ELF-1 (cell line): ENCODE measurements at regions not wholly inside any gene's neighbourhood (a gene's known extent, or its start where the extent isn't known, plus 50 kb on each side); places are given as distances from the start of the nearest gene placed in this dataset.
A peak's percentile ranks its signal among the peaks of the same experiment; 100 is the strongest.

ENCODE experiments used
- DNase-seq: peaks from one replicate; pipeline ENCODE4 v3.0.0-alpha.2; 2016; ENCODE audit warnings: low read depth, low spot score

DNA sequence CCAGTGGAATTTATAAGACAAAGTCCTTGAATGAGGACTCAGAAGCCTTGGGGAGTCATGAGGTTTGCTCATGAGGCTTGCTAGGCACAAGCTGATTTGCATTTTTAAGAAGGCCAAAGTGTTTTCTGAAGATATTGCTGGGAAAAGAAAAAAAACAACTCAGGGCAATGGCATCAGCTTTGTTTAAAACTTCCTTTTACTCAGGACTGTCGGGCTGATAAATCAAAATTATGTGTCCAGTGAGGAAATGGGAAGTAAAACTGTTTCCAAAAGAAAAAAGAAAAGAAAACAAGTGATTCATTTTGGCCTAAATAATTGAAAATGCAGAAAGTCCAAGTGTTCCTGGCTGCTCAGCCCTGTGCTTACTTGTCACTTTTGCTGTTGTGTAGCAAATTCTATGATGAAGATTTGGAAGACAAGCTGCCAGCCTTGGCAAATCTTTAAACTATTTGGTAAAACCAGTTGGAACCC is 282.4 kb downstream of the HLX start:
- DNase-seq: no peak

DNA sequence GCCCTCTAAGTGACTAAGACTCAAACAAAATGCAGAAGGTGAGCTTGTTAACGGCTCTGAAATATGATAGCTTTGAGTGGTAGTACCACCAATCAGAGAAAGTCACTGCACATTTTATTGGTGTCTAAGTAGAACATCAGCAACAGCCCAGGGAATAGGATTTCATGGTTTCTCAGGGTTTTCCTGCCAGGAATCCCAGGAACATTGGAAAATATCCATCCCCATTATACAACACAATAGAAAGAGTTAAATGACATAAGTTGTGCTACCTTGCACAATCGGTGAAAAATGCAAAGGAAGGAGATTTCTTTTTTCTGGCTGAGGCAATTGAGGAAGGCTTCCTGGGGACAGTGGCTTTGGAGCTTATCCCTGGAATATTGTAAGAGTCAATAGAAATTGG is 283.1 kb downstream of the HLX start:
- no peak for DNase-seq

DNA sequence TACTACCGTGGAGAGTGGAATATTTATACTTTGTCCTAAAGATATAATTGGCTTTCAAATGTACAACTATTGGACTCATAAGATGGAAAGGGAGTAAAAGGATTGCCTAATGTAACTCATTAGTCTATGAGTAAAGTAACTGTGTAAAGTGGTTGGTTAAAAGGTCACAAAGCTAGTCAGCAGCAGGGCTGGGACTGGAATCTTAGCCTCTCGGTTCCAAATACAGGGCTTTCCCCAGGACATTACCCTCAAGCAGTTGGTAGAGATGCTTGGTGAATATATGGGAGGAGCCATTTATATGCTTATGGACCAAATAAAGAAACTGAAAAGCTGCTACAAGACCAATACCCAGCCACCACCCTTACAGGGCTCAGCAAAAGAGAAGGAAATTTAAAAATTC is 283.7 kb downstream of the HLX start:
- DNase-seq: no peak

DNA sequence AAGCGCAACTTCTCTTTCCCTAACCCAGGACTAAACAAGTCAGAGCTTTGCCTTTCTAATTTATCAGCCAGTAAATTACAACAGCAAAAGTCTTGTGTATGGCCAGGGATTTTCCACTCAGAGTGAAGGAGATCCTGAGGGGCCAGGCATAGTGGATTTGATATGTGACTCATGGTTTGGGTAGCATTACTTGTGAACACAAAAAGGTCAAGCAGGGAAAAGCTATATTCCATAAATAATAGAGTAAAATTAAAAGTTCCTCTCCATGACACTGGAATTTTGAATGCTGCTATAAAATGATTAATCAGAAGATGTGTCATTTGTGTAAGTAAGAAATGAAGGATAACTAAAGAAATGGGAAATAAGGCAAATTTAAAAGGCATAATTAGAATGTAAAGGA is 284.8 kb downstream of the HLX start:
- DNase-seq: no peak

- no peak for DNase-seq
Measured at GRCh38 chr1:221164951-221165838, 286.0 kb downstream of the HLX start.

- DNase-seq: no peak
Measured at GRCh38 chr1:221165839-221166500, 286.7 kb downstream of the HLX start.

- no peak for DNase-seq
Measured at GRCh38 chr1:221166559-221167318, 287.5 kb downstream of the HLX start.

DNA sequence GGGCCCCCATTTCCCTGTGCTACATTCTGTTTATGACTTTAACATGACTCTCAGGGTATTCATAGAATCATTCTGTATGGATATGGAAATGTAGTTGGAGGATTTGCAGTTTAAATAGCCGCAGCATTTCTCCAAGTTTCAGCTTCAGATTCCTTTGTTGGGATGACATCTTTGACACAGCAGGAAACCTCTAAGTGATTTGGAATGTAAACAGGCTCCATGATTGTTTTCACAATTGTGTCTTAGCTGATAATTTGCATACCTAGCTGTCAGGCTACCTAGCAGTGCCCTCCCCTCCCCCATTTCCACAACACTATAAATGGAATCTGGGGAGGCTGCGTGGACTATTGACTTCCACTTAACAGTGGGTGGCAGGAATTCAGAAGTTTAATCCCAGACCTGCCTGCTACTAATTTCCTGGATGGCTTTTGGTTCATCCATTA is 290.2 kb downstream of the HLX start:
- DNase-seq: peak; percentile 49

DNA sequence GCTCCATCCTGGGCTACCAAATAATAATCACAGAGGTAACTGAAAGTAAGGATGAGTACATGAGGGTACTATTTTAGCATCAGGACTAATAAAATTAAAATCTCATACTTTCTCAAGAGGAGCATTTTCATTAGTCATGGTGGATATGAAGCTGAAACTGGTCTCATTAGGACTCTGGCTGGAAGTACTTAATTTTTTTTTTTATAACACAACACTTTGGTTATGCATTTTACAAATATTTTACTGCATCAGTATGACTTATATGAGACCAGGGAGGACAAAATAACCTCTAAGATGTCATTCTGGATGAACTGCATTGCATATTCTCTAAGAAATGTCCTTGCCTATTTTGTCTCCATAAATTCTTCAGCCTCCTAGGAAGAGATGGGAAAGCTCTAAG is 290.9 kb downstream of the HLX start:
- no peak for DNase-seq

GRCh38 chr1:221171768-221172167 is 292.5 kb downstream of the HLX start:
- no peak for DNase-seq

GRCh38 chr1:221172841-221173240 is 293.6 kb downstream of the HLX start:
- no peak for DNase-seq

GRCh38 chr1:221174330-221174993 is 295.2 kb downstream of the HLX start:
- peak; percentile 78 for DNase-seq

- no peak for DNase-seq
Measured at GRCh38 chr1:221175249-221175648, 296.0 kb downstream of the HLX start.

DNA sequence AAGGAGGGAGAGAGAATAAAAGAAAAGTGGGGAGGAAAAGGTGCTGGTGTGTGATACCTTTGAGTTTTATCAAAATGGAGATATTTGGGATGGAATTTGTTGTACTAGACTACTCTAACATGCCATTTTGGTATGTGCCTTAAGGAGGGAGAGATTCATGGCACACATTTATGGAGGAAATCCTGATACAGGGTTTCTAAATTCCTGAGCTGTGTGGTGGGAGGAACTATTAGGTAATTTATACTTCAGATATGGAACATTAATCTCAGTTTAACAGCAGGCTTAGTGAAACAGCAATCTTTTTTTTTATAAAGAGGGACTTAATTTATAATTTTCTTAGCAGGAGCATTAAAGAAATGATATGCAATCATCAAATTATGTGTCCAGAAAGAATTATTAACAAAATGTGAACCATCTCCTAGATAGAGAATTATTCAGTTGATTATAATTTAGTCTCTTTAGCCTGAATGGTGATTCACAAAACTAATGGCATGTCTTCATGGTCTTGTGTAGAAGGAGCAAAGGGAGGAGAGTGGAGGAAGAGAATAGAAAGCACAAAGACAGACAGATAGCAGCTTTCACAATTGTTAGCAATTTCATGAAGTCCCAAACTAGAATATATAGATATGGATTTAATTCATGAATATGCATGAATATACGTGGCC is 301.6 kb downstream of the HLX start:
- DNase-seq: no peak

DNA sequence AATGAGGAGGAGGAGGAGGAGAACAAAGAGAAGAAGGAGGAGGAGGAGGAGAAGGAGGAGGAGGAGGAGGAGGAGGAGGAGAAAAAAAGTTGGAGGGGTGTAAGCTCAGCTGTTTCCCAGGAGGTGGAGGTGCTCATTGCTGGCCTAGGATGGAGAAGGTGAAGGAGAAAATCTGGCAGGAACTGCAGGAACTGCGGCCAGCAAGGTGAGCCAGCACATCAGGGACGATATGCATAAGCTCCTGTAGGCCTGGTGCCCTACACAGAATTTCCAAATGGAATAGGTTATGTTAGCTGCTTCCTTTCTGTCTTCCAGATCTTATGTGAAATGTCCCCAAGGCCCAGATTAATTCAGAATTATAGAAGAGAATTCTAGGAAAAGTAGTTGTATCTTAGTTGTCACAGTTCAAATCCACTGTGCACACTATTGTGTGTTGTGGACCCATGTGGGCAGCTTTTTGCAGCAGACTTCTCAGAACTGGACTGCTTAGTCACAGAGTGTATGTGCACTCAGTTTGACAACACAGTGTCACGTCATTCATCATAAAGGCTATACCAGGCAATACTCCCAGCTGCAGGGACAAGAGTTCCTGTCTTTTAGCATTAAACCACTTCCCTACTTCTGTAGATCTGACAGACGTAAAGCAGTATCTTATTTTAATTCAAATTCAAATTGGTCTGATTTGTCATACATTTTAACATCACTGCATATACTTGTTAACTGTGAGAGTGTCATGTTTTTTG is 303.7 kb downstream of the HLX start:
- no peak for DNase-seq

DNA sequence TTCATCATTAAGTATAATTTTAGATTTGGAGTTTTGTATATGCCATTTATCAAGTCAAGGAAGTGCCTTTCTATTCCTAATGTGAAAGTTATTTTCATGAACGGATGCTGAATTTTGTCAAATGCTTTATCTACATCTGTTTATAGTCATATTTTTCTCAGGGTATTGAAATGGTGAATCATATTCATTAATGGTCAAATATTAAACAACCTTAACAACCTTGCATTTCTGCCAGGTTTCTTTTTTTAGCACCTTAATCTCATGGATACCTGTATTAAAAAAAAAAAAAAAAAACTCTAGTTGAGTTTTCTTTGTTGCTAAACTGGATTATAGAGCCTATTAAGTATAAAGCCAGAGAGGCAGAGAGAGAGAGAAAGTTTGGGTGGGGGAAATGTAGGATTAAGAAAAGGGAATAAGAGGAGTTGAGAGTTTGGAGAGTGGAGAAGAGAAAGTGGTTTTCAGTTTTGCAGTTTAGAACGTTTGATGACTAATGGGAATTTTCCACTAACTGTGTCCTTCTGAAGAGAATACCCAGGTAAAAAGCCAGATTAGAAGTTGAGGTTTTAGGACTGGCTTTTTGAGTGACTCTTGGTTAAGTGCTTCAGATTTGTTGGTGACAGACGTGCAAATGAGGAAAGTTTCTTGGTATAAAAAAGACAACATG is 305.0 kb downstream of the HLX start:
- DNase-seq: no peak

DNA sequence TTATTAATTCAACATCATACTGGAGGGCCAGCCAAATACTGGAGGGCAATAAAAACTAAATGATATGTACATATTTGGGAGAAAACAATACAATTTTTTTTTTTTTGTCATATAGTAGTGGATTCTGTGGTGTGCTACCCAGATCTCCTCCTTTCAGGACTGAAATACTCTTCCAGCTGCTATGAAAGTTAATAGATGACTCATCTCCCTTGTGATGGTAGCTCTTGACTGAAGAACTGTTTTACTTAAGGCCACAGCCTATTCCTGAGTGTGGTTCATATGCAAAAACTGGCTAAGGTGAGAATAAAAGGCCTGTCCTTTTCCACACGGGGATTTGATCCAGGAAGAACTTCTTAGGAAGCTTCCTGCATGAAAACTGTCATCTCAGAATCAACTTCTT is 307.9 kb downstream of the HLX start:
- no peak for DNase-seq

DNA sequence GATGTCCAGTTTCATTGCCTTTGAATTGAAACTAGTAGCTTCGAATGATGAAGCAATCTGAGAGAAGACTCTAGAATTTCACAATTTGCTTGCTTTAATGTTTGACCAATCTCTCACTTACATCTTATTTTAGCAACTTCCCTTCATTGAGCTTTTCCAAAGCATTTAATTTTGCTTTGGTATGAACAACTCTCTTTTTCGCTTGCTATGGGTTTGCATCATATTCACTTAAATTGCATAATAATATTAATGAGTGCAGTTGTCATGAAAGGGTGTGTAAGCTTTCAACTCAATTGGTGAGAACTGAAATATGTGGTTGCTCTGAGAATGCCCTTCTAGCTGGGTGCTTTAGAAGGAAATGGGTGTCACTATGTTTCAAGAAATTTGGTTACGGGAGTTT is 309.2 kb downstream of the HLX start:
- DNase-seq: no peak

GRCh38 chr1:221190249-221190648 is 311.0 kb downstream of the HLX start:
- no peak for DNase-seq

DNA sequence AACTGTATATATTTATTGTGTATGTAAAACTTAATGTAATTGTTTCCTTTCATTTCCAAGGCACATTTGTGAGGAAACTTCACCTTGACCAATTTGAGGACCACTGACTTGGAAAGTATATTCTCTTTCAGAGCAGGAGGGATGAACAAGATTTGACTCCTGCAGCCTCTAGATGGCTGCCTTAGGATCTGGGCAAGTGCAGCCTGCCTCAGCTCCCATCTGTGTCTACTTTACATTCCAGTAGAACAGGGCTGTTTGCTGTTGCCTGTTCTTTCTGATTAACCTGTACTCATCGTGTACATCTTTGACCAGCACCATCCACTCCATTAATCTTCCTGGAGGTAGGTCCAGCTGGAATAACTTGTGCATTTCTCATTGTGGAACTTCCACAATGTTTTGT is 312.8 kb downstream of the HLX start:
- no peak for DNase-seq
